HEK293 (cell line): ENCODE measurements at regions not wholly inside any gene's neighbourhood (a gene's known extent, or its start where the extent isn't known, plus 50 kb on each side); places are given as distances from the start of the nearest gene placed in this dataset.
"Not testable (repeated sequence)": the region's sequence is repeated elsewhere in the genome, so short reads cannot be mapped to it uniquely, and the experiment has no call there.

ENCODE experiments used
- ZBTB1 ChIP-seq: fragments of 450-650 bp; formaldehyde crosslinking; IDR thresholded peaks from 2 replicates; pipeline ENCODE4 v1.5.1; 2016; ENCODE audit warnings: missing biosample characterization, missing genetic modification characterization
- ZNF837 ChIP-seq: fragments of 450-650 bp; formaldehyde crosslinking; IDR thresholded peaks from 2 replicates; pipeline ENCODE4 v1.5.1; 2016; ENCODE audit warnings: missing biosample characterization, missing genetic modification characterization

- TF ChIP-seq ZNF837 (tag by site-specific recombination); ZBTB1: not testable (repeated sequence)
These were observed 72.6 kb upstream of the GBA3 start for GRCh38 chr4:22620144-22620543.
